ENCODE measurements at regions not wholly inside any gene's neighbourhood (a gene's known extent, or its start where the extent isn't known, plus 50 kb on each side); places are given as distances from the start of the nearest gene placed in this dataset.

GRCh38 chr6:4446982-4447381 lies 311.6 kb upstream of the ECI2 start:
- no peaks in the 10 kb centered on the region for H3K9me3 ChIP-seq
- no peak for TF ChIP-seq CTCF (IDR thresholded peaks at IDR 0.05)
- intact Hi-C loops (cut with DNase I): no loop called here
- no peak for ATAC-seq
- H3K27me3 ChIP-seq (ENCODE audit: low read depth): no peaks in the 10 kb centered on the region
- no peak overlapping the region for H3K4me3 ChIP-seq
- no peaks in the 10 kb centered on the region for H3K4me1 ChIP-seq
- H3K27ac ChIP-seq: no peak overlapping the region
- DNase-seq: no peak
- H3K36me3 ChIP-seq: no peaks in the 10 kb centered on the region

- intact Hi-C loops (cut with DNase I): no loop called here
- Histone ChIP-seq H3K4me3 (no peak overlapping the region), H3K36me3 (no peaks in the 10 kb centered on the region), H3K9me3 (no peaks in the 10 kb centered on the region), H3K4me1 (no peaks in the 10 kb centered on the region), H3K27me3 (ENCODE audit: low read depth) (no peaks in the 10 kb centered on the region), H3K27ac (no peak overlapping the region)
- TF ChIP-seq CTCF (IDR thresholded peaks at IDR 0.05): no peak
- DNase-seq: no peak
- no peak for ATAC-seq
These were observed 306.6 kb upstream of the ECI2 start for GRCh38 chr6:4441981-4442434.

GRCh38 chr6:4439159-4439558 lies 303.8 kb upstream of the ECI2 start:
- Histone ChIP-seq H3K9me3 (no peaks in the 10 kb centered on the region), H3K27ac (no peak overlapping the region), H3K36me3 (no peaks in the 10 kb centered on the region), H3K4me3 (no peak overlapping the region), H3K4me1 (no peaks in the 10 kb centered on the region), H3K27me3 (ENCODE audit: low read depth) (no peaks in the 10 kb centered on the region)
- DNase-seq: no peak
- intact Hi-C loops (cut with DNase I): no loop called here
- TF ChIP-seq CTCF (IDR thresholded peaks at IDR 0.05): no peak
- no peak for ATAC-seq

- H3K36me3 ChIP-seq: no peaks in the 10 kb centered on the region
- no peaks in the 10 kb centered on the region for H3K9me3 ChIP-seq
- intact Hi-C loops (cut with DNase I): no loop called here
- H3K27me3 ChIP-seq (ENCODE audit: low read depth): no peaks in the 10 kb centered on the region
- no peak for TF ChIP-seq CTCF (IDR thresholded peaks at IDR 0.05)
- ATAC-seq (no peak), DNase-seq (no peak)
- no peak overlapping the region for H3K4me3 ChIP-seq
- H3K4me1 ChIP-seq: no peaks in the 10 kb centered on the region
- no peak overlapping the region for H3K27ac ChIP-seq
These were observed 302.0 kb upstream of the ECI2 start for GRCh38 chr6:4437342-4437741.

- intact Hi-C loops (cut with DNase I): no loop called here
- Histone ChIP-seq H3K4me1 (no peaks in the 10 kb centered on the region), H3K27ac (no peak overlapping the region), H3K4me3 (no peak overlapping the region), H3K9me3 (no peaks in the 10 kb centered on the region), H3K27me3 (ENCODE audit: low read depth) (no peaks in the 10 kb centered on the region), H3K36me3 (no peaks in the 10 kb centered on the region)
- no peak for ATAC-seq
- TF ChIP-seq CTCF (IDR thresholded peaks at IDR 0.05): no peak
- DNase-seq: no peak
These were observed 300.6 kb upstream of the ECI2 start for GRCh38 chr6:4435981-4436445.

GRCh38 chr6:4434655-4435054 lies 299.3 kb upstream of the ECI2 start:
- Histone ChIP-seq H3K36me3 (no peaks in the 10 kb centered on the region), H3K27me3 (ENCODE audit: low read depth) (no peaks in the 10 kb centered on the region), H3K27ac (no peak overlapping the region), H3K9me3 (no peaks in the 10 kb centered on the region), H3K4me3 (no peak overlapping the region), H3K4me1 (no peaks in the 10 kb centered on the region)
- intact Hi-C loops (cut with DNase I): no loop called here
- ATAC-seq (no peak), DNase-seq (no peak)
- TF ChIP-seq CTCF (IDR thresholded peaks at IDR 0.05): no peak
